Astrocyte of the cerebellum (primary cell): ENCODE measurements at regions not wholly inside any gene's neighbourhood (a gene's known extent, or its start where the extent isn't known, plus 50 kb on each side); places are given as distances from the start of the nearest gene placed in this dataset.

ENCODE experiments used
- DNase-seq: peaks from one replicate; pipeline ENCODE4 v3.0.0-alpha.2; 2011; ENCODE audit warnings: low read depth
- H3K4me3 ChIP-seq: 2 replicates; pipeline ENCODE4 v1.5.1; 2011; ENCODE audit warnings: mild to moderate bottlenecking, low read depth, low read length, moderate library complexity
- CTCF ChIP-seq: IDR thresholded peaks from 2 replicates; pipeline ENCODE4 v1.5.1; 2012; ENCODE audit warnings: low read length, low read depth, moderate library complexity, mild to moderate bottlenecking; ENCODE audit errors: missing control alignments
- in situ Hi-C: cut with HindIII; loops from 2 replicates; pipeline ENCODE4 v1.10.0; 2017; ENCODE audit warnings: low sequenced_read_pairs

- no peak overlapping the region for H3K4me3 ChIP-seq
- in situ Hi-C loops = no loop called here
- DNase-seq = no peak
- no peak for TF ChIP-seq CTCF
Measured at GRCh38 chrX:125378205-125378604, 58.5 kb downstream of the TEX13C start.

- no peak overlapping the region for H3K4me3 ChIP-seq
- DNase-seq = no peak
- in situ Hi-C loops = no loop called here
- no peak for TF ChIP-seq CTCF
Measured at GRCh38 chrX:125378770-125379169, 59.1 kb downstream of the TEX13C start.

GRCh38 chrX:125382148-125382628 lies 62.5 kb downstream of the TEX13C start:
- H3K4me3 ChIP-seq = no peak overlapping the region
- DNase-seq = no peak
- TF ChIP-seq CTCF = no peak
- in situ Hi-C loops = no loop called here

GRCh38 chrX:125382889-125383288 lies 63.2 kb downstream of the TEX13C start:
- in situ Hi-C loops = no loop called here

GRCh38 chrX:125384867-125385266 lies 65.2 kb downstream of the TEX13C start:
- H3K4me3 ChIP-seq = no peak overlapping the region
- no peak for TF ChIP-seq CTCF
- DNase-seq = no peak
- in situ Hi-C loops = no loop called here

More at GRCh38 chrX:125382889-125383288, 63.2 kb downstream of the TEX13C start:
- DNase-seq = no peak
- H3K4me3 ChIP-seq = no peak overlapping the region
- no peak for TF ChIP-seq CTCF

GRCh38 chrX:125387945-125388344 lies 68.3 kb downstream of the TEX13C start:
- no peak overlapping the region for H3K4me3 ChIP-seq
- DNase-seq = no peak
- in situ Hi-C loops = no loop called here
- no peak for TF ChIP-seq CTCF

GRCh38 chrX:125394449-125394848 lies 74.8 kb downstream of the TEX13C start:
- no peak for DNase-seq
- in situ Hi-C loops = no loop called here
- no peak for TF ChIP-seq CTCF
- no peak overlapping the region for H3K4me3 ChIP-seq
